K562 (cell line): ENCODE measurements at regions not wholly inside any gene's neighbourhood (a gene's known extent, or its start where the extent isn't known, plus 50 kb on each side); places are given as distances from the start of the nearest gene placed in this dataset.

Source experiments
- BCOR ChIP-seq: fragments of 450-650 bp; IDR thresholded peaks from 2 replicates; pipeline ENCODE4 v1.6.1; 2016
- ELF2 ChIP-seq: fragments of 250-450 bp; sonication (Bioruptor Pico); IDR thresholded peaks from 2 replicates; pipeline ENCODE4 v1.5.0; 2021; ENCODE audit warnings: mild to moderate bottlenecking
- EP300 ChIP-seq: IDR thresholded peaks from 2 replicates; pipeline ENCODE4 v1.6.1; 2012; ENCODE audit warnings: low read length, improper control_type of control experiment
- HOXB6 ChIP-seq: fragments of 250-450 bp; sonication (Bioruptor Pico); IDR thresholded peaks from 2 replicates; pipeline ENCODE4 v1.5.1; 2022; ENCODE audit warnings: mild to moderate bottlenecking, borderline replicate concordance
- ID3 ChIP-seq, 2 experiments: fragments of 250-450 bp in 1 of 2; fragments of 450-650 bp in 1 of 2; sonication (Bioruptor Pico) in 1 of 2; IDR thresholded peaks; 2 replicates each; pipeline versions ENCODE4 v1.6.1 to v1.8.0; 2016 to 2021; ENCODE audit warnings: mild to moderate bottlenecking in 2 of 2, moderate library complexity in 2 of 2, missing compliant biosample characterization in 1 of 2, missing genetic modification characterization in 1 of 2
- MAX ChIP-seq: sonication (generic); formaldehyde crosslinking; IDR thresholded peaks from 2 replicates; pipeline ENCODE4 v1.9.0; 2022; ENCODE audit warnings: mild to moderate bottlenecking, missing genetic modification reagents
- MAZ ChIP-seq, 2 experiments: fragments of 450-650 bp in 1 of 2; sonication (generic) in 1 of 2; formaldehyde crosslinking; IDR thresholded peaks in 1 of 2; conservative IDR thresholded peaks in 1 of 2; 2 replicates each; pipeline versions ENCODE4 v1.4.0 to v1.5.0; 2020; ENCODE audit warnings: mild to moderate bottlenecking in 1 of 2, missing genetic modification reagents in 1 of 2
- NFE2L1 ChIP-seq: fragments of 450-650 bp; IDR thresholded peaks from 2 replicates; pipeline ENCODE4 v1.6.1; 2016; ENCODE audit warnings: missing genetic modification characterization, low read depth, mild to moderate bottlenecking, missing compliant biosample characterization, moderate library complexity, borderline replicate concordance
- NFRKB ChIP-seq: fragments of 450-650 bp; IDR thresholded peaks from 2 replicates; pipeline ENCODE4 v1.6.1; 2016; ENCODE audit warnings: low read depth
- PYGO2 ChIP-seq: fragments of 450-650 bp; IDR thresholded peaks from 2 replicates; pipeline ENCODE4 v1.6.1; 2016; ENCODE audit warnings: mild to moderate bottlenecking, missing genetic modification characterization, moderate library complexity, missing compliant biosample characterization
- RBM15 ChIP-seq: fragments of 200-400 bp; formaldehyde crosslinking; IDR thresholded peaks from 2 replicates; pipeline ENCODE4 v1.6.1; 2018; ENCODE audit warnings: mild to moderate bottlenecking, low read length, moderate library complexity; ENCODE audit not compliant: insufficient read depth
- SMAD3 ChIP-seq: fragments of 450-650 bp; formaldehyde crosslinking; conservative IDR thresholded peaks from 2 replicates; pipeline ENCODE4 v1.4.0; 2020; ENCODE audit warnings: mild to moderate bottlenecking
- TFE3 ChIP-seq: fragments of 450-650 bp; formaldehyde crosslinking; IDR thresholded peaks from 2 replicates; pipeline ENCODE4 v1.4.0; 2020; ENCODE audit warnings: mild to moderate bottlenecking, mixed read lengths
- THAP7 ChIP-seq: fragments of 250-450 bp; sonication (Bioruptor Pico); IDR thresholded peaks from 2 replicates; pipeline ENCODE4 v1.5.0; 2021
- ZFX ChIP-seq: sonication (generic); formaldehyde crosslinking; IDR thresholded peaks from 2 replicates; pipeline ENCODE4 v1.8.0; 2022; ENCODE audit warnings: mild to moderate bottlenecking, missing genetic modification reagents, moderate library complexity
- ZKSCAN1 ChIP-seq: fragments of 150-350 bp; IDR thresholded peaks from 2 replicates; pipeline ENCODE4 v1.6.1; 2016; ENCODE audit warnings: low read depth, low read length
- ZNF41 ChIP-seq: fragments of 250-450 bp; sonication (Bioruptor Pico); conservative IDR thresholded peaks from 2 replicates; pipeline ENCODE4 v1.4.0; 2020; ENCODE audit warnings: mild to moderate bottlenecking
- ZNF583 ChIP-seq: fragments of 250-450 bp; sonication (Bioruptor Pico); IDR thresholded peaks from 2 replicates; pipeline ENCODE4 v1.4.0; 2020
- ZNF609 ChIP-seq: sonication (generic); formaldehyde crosslinking; IDR thresholded peaks from 2 replicates; pipeline ENCODE4 v1.8.1; 2023; ENCODE audit warnings: missing genetic modification reagents, mild to moderate bottlenecking, borderline replicate concordance
- ZNF780A ChIP-seq: fragments of 250-450 bp; sonication (Bioruptor Pico); IDR thresholded peaks from 2 replicates; pipeline ENCODE4 v1.5.0; 2021; ENCODE audit warnings: mild to moderate bottlenecking

GRCh38 chr7:106812027-106812643, 52.9 kb upstream of the PIK3CG start (continued):
- TF ChIP-seq ZFX (CRISPR knock-in tag) (no peak), ZNF41 (CRISPR knock-in tag) (0 out of 2 replicates have a peak, but pooled peaks have one; percentile 73), ZNF780A (CRISPR knock-in tag) (no peak), SMAD3 (CRISPR knock-in tag) (peak; percentile 72; the same call in 1 of the 2 replicates), PYGO2 (tag) (peak; percentile 32; the same call in 1 of the 2 replicates), RBM15 (no peak), MAX (CRISPR knock-in tag) (no peak), ID3 (CRISPR knock-in tag; IDR thresholded peaks at IDR 0.05) (0 out of 2 replicates have a peak, but pooled peaks have one; percentile 58), ID3 (tag; IDR thresholded peaks at IDR 0.05) (no peak), ZNF609 (no peak), MAZ (CRISPR knock-in tag; conservative IDR thresholded peaks at IDR 0.05 in 1 of 2, IDR thresholded peaks at IDR 0.05 in 1 of 2) (peak in 1 of 2 experiments; percentile 44; a peak in 1 of 4 replicates), BCOR (no peak), ZNF583 (CRISPR knock-in tag) (peak; percentile 64; the same call in 1 of the 2 replicates), NFRKB (no peak), HOXB6 (CRISPR knock-in tag) (peak; percentile 63; the same call in 1 of the 2 replicates), THAP7 (CRISPR knock-in tag) (no peak; the same call in 1 of the 2 replicates), ZKSCAN1 (no peak), EP300 (no peak), TFE3 (CRISPR knock-in tag) (no peak), ELF2 (CRISPR knock-in tag) (peak; percentile 67), NFE2L1 (tag) (no peak)
